Gastroesophageal sphincter (tissue), 4 donors: ENCODE measurements at regions not wholly inside any gene's neighbourhood (a gene's known extent, or its start where the extent isn't known, plus 50 kb on each side); places are given as distances from the start of the nearest gene placed in this dataset.

Experiments used
- ATAC-seq: fragments of 150-250 bp; one replicate; pipeline ENCODE4 v1.9.1; 2016; ENCODE audit warnings: mild to moderate bottlenecking, moderate library complexity
- H3K27ac ChIP-seq, 4 donors: fragments of 200-600 bp; sonication (generic) in 3 of 4; 1 replicate in 3 of 4; 2 replicates in 1 of 4; pipeline ENCODE4 v1.5.1; 2016 to 2019
- H3K27me3 ChIP-seq: fragments of 200-600 bp; sonication (generic); one replicate; pipeline ENCODE4 v1.5.1; 2019
- H3K36me3 ChIP-seq, 2 donors: fragments of 200-600 bp; sonication (generic); one replicate each; pipeline ENCODE4 v1.5.1; 2019; ENCODE audit warnings: control low read depth in 1 of 2
- H3K4me1 ChIP-seq, 3 donors: fragments of 200-600 bp; sonication (generic); 1 replicate in 2 of 3; 2 replicates in 1 of 3; pipeline ENCODE4 v1.5.1; 2016 to 2019; ENCODE audit warnings: control low read depth in 2 of 3
- H3K4me3 ChIP-seq, 2 donors: fragments of 200-600 bp; sonication (generic); one replicate each; pipeline ENCODE4 v1.5.1; 2019; ENCODE audit warnings: mild to moderate bottlenecking in 1 of 2, moderate library complexity in 1 of 2
- H3K9me3 ChIP-seq, 3 donors: fragments of 200-600 bp; sonication (generic); one replicate each; pipeline ENCODE4 v1.5.1; 2017 to 2019; ENCODE audit warnings: control low read depth in 2 of 3
- CTCF ChIP-seq, 4 experiments: fragments of 200-600 bp in 2 of 4; fragments of 450-650 bp in 2 of 4; sonication (generic) in 1 of 4; IDR thresholded peaks; one replicate each; pipeline ENCODE4 v1.5.1; 2017 to 2019; ENCODE audit warnings: antibody characterized with exemption in 4 of 4, mild to moderate bottlenecking in 2 of 4, moderate library complexity in 2 of 4
- EP300 ChIP-seq: sonication (generic); formaldehyde crosslinking; IDR thresholded peaks from one replicate; pipeline ENCODE4 v1.6.1; 2017; ENCODE audit warnings: antibody characterized with exemption, mild to moderate bottlenecking
- POLR2A ChIP-seq, 2 donors: fragments of 450-650 bp; IDR thresholded peaks; one replicate each; pipeline ENCODE4 v1.6.1; 2017; ENCODE audit warnings: antibody characterized with exemption in 2 of 2, mild to moderate bottlenecking in 2 of 2, moderate library complexity in 1 of 2
- POLR2AphosphoS5 ChIP-seq: sonication (generic); formaldehyde crosslinking; IDR thresholded peaks from one replicate; pipeline ENCODE4 v1.6.1; 2017; ENCODE audit warnings: antibody characterized with exemption
- WGBS, 2 donors: methylation state at CpG; one replicate each; pipeline ENCODE4 v1.1.5; 2018; ENCODE audit warnings: low coverage in 1 of 2; 5-methylcytosine and 5-hydroxymethylcytosine counted together

- no peak for TF ChIP-seq POLR2AphosphoS5
- TF ChIP-seq POLR2A (IDR thresholded peaks at IDR 0.05), result no peak
- no peak for TF ChIP-seq EP300
- no peaks in the 10 kb centered on the region for H3K4me1 ChIP-seq
- H3K27me3 ChIP-seq, result no peaks in the 10 kb centered on the region
- no peak overlapping the region for H3K4me3 ChIP-seq
- 40 to 44% methylated on average over 2 of the region's 2 CpGs for WGBS, 2 donors
- no peaks in the 10 kb centered on the region for H3K36me3 ChIP-seq
- H3K9me3 ChIP-seq, result no peaks in the 10 kb centered on the region
- H3K27ac ChIP-seq, result no peak overlapping the region
- ATAC-seq, result no peak
These were observed 824.7 kb upstream of the NECTIN3 start for GRCh38 chr3:110246796-110247376.

- 67 to 83% methylated on average over 1 of the region's 1 CpG for WGBS, 2 donors
These were observed 823.0 kb upstream of the NECTIN3 start for GRCh38 chr3:110248666-110249065.

GRCh38 chr3:110253794-110254193 is 817.8 kb upstream of the NECTIN3 start:
- 78 to 86% methylated on average over 2 of the region's 2 CpGs for WGBS, 2 donors

More at GRCh38 chr3:110248666-110249065, 823.0 kb upstream of the NECTIN3 start:
- H3K4me3 ChIP-seq, result no peak overlapping the region
- no peaks in the 10 kb centered on the region for H3K4me1 ChIP-seq
- no peak for ATAC-seq
- H3K36me3 ChIP-seq, result no peaks in the 10 kb centered on the region
- TF ChIP-seq EP300, result no peak
- TF ChIP-seq POLR2AphosphoS5, result no peak
- H3K27ac ChIP-seq, result no peak overlapping the region
- no peaks in the 10 kb centered on the region for H3K27me3 ChIP-seq
- no peaks in the 10 kb centered on the region for H3K9me3 ChIP-seq

GRCh38 chr3:110254591-110254990 is 817.0 kb upstream of the NECTIN3 start:
- no peaks in the 10 kb centered on the region for H3K36me3 ChIP-seq
- no peaks in the 10 kb centered on the region for H3K27me3 ChIP-seq
- TF ChIP-seq EP300 (no peak), CTCF (IDR thresholded peaks at IDR 0.05) (no peak), POLR2A (IDR thresholded peaks at IDR 0.05) (no peak), POLR2AphosphoS5 (no peak)
- ATAC-seq, result no peak
- no peak overlapping the region for H3K4me3 ChIP-seq
- H3K4me1 ChIP-seq, result no peaks in the 10 kb centered on the region
- H3K9me3 ChIP-seq, result no peaks in the 10 kb centered on the region
- H3K27ac ChIP-seq, result no peak overlapping the region
- WGBS, 2 donors, result 86 to 100% methylated on average over 3 to 7 of the region's 7 CpGs

More at GRCh38 chr3:110253794-110254193, 817.8 kb upstream of the NECTIN3 start:
- no peak for TF ChIP-seq EP300
- no peak for TF ChIP-seq POLR2AphosphoS5
- TF ChIP-seq POLR2A (IDR thresholded peaks at IDR 0.05), result no peak
- no peak for TF ChIP-seq CTCF (IDR thresholded peaks at IDR 0.05)
- no peaks in the 10 kb centered on the region for H3K36me3 ChIP-seq
- ATAC-seq, result no peak
- H3K27ac ChIP-seq, result no peak overlapping the region
- no peaks in the 10 kb centered on the region for H3K27me3 ChIP-seq
- H3K4me1 ChIP-seq, result no peaks in the 10 kb centered on the region
- H3K9me3 ChIP-seq, result no peaks in the 10 kb centered on the region
- H3K4me3 ChIP-seq, result no peak overlapping the region

- H3K36me3 ChIP-seq, result no peaks in the 10 kb centered on the region
- 55 to 57% methylated on average over 1 of the region's 1 CpG for WGBS, 2 donors
These were observed 810.5 kb upstream of the NECTIN3 start for GRCh38 chr3:110261141-110261540.

More at GRCh38 chr3:110261141-110261540, 810.5 kb upstream of the NECTIN3 start:
- Histone ChIP-seq H3K27me3 (no peaks in the 10 kb centered on the region), H3K4me3 (no peak overlapping the region), H3K9me3 (no peaks in the 10 kb centered on the region), H3K4me1 (no peaks in the 10 kb centered on the region), H3K27ac (no peak overlapping the region)
- no peak for ATAC-seq
- no peak for TF ChIP-seq POLR2A (IDR thresholded peaks at IDR 0.05)
- no peak for TF ChIP-seq CTCF (IDR thresholded peaks at IDR 0.05)
- no peak for TF ChIP-seq POLR2AphosphoS5
- no peak for TF ChIP-seq EP300
